ENCODE measurements at regions not wholly inside any gene's neighbourhood (a gene's known extent, or its start where the extent isn't known, plus 50 kb on each side); places are given as distances from the start of the nearest gene placed in this dataset.

DNA sequence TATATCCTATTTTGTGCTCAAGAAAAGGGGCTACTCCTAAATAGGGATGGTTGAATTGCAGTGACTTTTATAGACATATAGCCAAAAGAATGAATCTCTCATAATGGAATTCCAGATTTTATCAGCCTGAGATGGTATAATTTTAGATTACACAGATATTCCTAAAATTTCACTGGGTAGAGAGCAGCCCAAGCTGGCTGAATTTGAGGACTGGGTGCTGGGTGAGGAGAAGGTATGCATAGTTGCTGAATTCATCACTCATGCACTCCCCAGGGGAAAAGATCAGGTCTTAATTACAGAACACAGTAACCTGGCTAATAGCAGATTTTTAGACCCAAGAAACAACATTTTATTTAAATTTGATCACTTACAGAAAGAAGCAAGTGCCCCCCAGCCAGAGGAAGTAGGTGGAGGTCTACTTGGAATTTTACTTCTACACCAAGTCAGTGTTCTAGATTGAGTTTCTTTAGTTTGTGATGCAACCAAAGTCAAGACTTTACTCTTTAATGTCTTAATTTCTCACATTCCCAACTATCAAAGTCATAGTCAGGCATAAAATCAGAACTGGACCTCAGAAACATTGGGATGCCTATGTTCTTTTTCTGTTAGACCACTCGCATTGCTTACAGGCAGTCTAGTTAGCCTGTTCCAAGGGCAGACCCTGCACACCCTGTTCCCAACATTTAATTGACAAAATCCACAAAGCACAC lies 337.4 kb upstream of the PODXL start:
- H3K27ac ChIP-seq (ENCODE audit: insufficient read depth, low read length): no peak overlapping the region

More for the DNA sequence above, 337.4 kb upstream of the PODXL start:
- H3K18ac ChIP-seq (ENCODE audit: low read depth, low read length): no peak overlapping the region
- 60% methylated on average over 1 of the region's 1 CpG; no CpG with 5 or more reads in 1 of the 2 experiments for WGBS, 2 experiments (ENCODE audit: extremely low coverage in 2 of 2, insufficient read length in 1 of 2)
- H2BK5ac ChIP-seq (ENCODE audit: low read depth, low read length, poor library complexity, severe bottlenecking): no peak overlapping the region
- no peaks in the 10 kb centered on the region for H3K79me1 ChIP-seq (ENCODE audit: low read depth in 1 of 2, low read length in 2 of 2)
- intact Hi-C loops (cut with micrococcal nuclease): no loop called here
- H2BK120ac ChIP-seq (ENCODE audit: low read depth, low read length): no peak overlapping the region
- no peak overlapping the region for H3K9ac ChIP-seq (ENCODE audit: low read depth, low read length)
- H3K27me3 ChIP-seq (ENCODE audit: control insufficient read depth, insufficient read depth, low read length): no peaks in the 10 kb centered on the region
- no peaks in the 10 kb centered on the region for H4K20me1 ChIP-seq (ENCODE audit: insufficient read depth, low read length)
- dilution Hi-C loops (cut with HindIII; ENCODE audit: low sequenced_read_pairs, unreplicated experiment): no loop called here
- H3K4me2 ChIP-seq (ENCODE audit: low read depth, low read length): no peak overlapping the region
- H2AK5ac ChIP-seq (ENCODE audit: low read depth, low read length): no peak overlapping the region
- no peak for DNase-seq
- in situ Hi-C loops (cut with MboI; ENCODE audit: low sequenced_read_pairs): no loop called here
- no TSS peak for BruUV-seq (replicated peaks)
- no peak overlapping the region for H2AK9ac ChIP-seq (replicated peaks; ENCODE audit: low read depth, low read length, poor library complexity)
- H4K5ac ChIP-seq (ENCODE audit: low read depth, low read length): no peak overlapping the region
- no peaks in the 10 kb centered on the region for H3K9me3 ChIP-seq (ENCODE audit: control insufficient read depth, insufficient read depth, low read length)
- no peak overlapping the region for H3K14ac ChIP-seq (replicated peaks; ENCODE audit: low read depth, low read length)
- H4K8ac ChIP-seq (ENCODE audit: low read depth in 2 of 2, low read length in 2 of 2): no peak overlapping the region
- no peak overlapping the region for H2AFZ ChIP-seq (replicated peaks; ENCODE audit: low read length, poor library complexity)
- CTCF ChIA-PET: no interaction called here
- no peak overlapping the region for H3K56ac ChIP-seq (ENCODE audit: extremely low read depth, insufficient read depth, low read length)
- no peak overlapping the region for H3K4me3 ChIP-seq (ENCODE audit: insufficient read depth, low read depth, low read length)
- H3K4ac ChIP-seq (ENCODE audit: low read depth, low read length): no peak overlapping the region
- no peak for TF ChIP-seq MAZ (IDR thresholded peaks at IDR 0.05; ENCODE audit: borderline replicate concordance, low read depth, low read length)
- no peak for TF ChIP-seq MXI1 (IDR thresholded peaks at IDR 0.05; ENCODE audit: borderline replicate concordance, low read depth, low read length)
- TF ChIP-seq FOS (IDR thresholded peaks at IDR 0.05; ENCODE audit: low read depth, low read length): no peak
- TF ChIP-seq, protein P1, sequence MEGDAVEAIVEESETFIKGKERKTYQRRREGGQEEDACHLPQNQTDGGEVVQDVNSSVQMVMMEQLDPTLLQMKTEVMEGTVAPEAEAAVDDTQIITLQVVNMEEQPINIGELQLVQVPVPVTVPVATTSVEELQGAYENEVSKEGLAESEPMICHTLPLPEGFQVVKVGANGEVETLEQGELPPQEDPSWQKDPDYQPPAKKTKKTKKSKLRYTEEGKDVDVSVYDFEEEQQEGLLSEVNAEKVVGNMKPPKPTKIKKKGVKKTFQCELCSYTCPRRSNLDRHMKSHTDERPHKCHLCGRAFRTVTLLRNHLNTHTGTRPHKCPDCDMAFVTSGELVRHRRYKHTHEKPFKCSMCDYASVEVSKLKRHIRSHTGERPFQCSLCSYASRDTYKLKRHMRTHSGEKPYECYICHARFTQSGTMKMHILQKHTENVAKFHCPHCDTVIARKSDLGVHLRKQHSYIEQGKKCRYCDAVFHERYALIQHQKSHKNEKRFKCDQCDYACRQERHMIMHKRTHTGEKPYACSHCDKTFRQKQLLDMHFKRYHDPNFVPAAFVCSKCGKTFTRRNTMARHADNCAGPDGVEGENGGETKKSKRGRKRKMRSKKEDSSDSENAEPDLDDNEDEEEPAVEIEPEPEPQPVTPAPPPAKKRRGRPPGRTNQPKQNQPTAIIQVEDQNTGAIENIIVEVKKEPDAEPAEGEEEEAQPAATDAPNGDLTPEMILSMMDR (conservative IDR thresholded peaks at IDR 0.05; ENCODE audit: low read depth, low read length): no peak
- TF ChIP-seq RFX5 (IDR thresholded peaks at IDR 0.05; ENCODE audit: low read depth, low read length): no peak
- TF ChIP-seq, protein P2, sequence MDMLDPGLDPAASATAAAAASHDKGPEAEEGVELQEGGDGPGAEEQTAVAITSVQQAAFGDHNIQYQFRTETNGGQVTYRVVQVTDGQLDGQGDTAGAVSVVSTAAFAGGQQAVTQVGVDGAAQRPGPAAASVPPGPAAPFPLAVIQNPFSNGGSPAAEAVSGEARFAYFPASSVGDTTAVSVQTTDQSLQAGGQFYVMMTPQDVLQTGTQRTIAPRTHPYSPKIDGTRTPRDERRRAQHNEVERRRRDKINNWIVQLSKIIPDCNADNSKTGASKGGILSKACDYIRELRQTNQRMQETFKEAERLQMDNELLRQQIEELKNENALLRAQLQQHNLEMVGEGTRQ (IDR thresholded peaks at IDR 0.05; ENCODE audit: low read depth, low read length): no peak
- TF ChIP-seq NFE2L2 (IDR thresholded peaks at IDR 0.05; ENCODE audit: low read depth, low read length): no peak
- no peak for TF ChIP-seq RAD21 (IDR thresholded peaks at IDR 0.05; ENCODE audit: low read length)
- no peak for TF ChIP-seq CHD1 (IDR thresholded peaks at IDR 0.05; ENCODE audit: low read depth, low read length)
- TF ChIP-seq, protein P3, sequence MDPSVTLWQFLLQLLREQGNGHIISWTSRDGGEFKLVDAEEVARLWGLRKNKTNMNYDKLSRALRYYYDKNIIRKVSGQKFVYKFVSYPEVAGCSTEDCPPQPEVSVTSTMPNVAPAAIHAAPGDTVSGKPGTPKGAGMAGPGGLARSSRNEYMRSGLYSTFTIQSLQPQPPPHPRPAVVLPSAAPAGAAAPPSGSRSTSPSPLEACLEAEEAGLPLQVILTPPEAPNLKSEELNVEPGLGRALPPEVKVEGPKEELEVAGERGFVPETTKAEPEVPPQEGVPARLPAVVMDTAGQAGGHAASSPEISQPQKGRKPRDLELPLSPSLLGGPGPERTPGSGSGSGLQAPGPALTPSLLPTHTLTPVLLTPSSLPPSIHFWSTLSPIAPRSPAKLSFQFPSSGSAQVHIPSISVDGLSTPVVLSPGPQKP (IDR thresholded peaks at IDR 0.05; ENCODE audit: borderline replicate concordance, low read depth, low read length): no peak
- no peak for TF ChIP-seq SMC3 (IDR thresholded peaks at IDR 0.05; ENCODE audit: low read depth, low read length)
- TF ChIP-seq POLR2A (IDR thresholded peaks at IDR 0.05; ENCODE audit: low read depth, low read length): no peak
- TF ChIP-seq CEBPB (IDR thresholded peaks at IDR 0.05; ENCODE audit: low read depth, low read length): no peak
- POLR2A ChIA-PET (ENCODE audit: unreplicated experiment): no interaction called here
- H2BK20ac ChIP-seq (ENCODE audit: low read depth, low read length): no peak overlapping the region
- H3K9me1 ChIP-seq (ENCODE audit: insufficient read depth, low read length): no peaks in the 10 kb centered on the region
- no peaks in the 10 kb centered on the region for H3K36me3 ChIP-seq (ENCODE audit: control insufficient read depth, insufficient read depth, low read length)
- H4K91ac ChIP-seq (ENCODE audit: insufficient read depth, low read depth, low read length): no peak overlapping the region
- H3K4me1 ChIP-seq (ENCODE audit: control insufficient read depth, insufficient read depth, low read length): no peaks in the 10 kb centered on the region
- no peak overlapping the region for H2BK15ac ChIP-seq (ENCODE audit: low read depth, low read length)
- ATAC-seq (ENCODE audit: low read depth): no peak
- no peak overlapping the region for H3K23ac ChIP-seq (ENCODE audit: low read depth, low read length)

All from IMR-90 (cell line).